Activated CD8-positive, alpha-beta memory T cell treated with anti-CD3 and anti-CD28 coated beads, Interleukin-2, amount 50 U/mL, for 24 hours (primary cell): ENCODE measurements at regions not wholly inside any gene's neighbourhood (a gene's known extent, or its start where the extent isn't known, plus 50 kb on each side); places are given as distances from the start of the nearest gene placed in this dataset.

Experiments
- DNase-seq: peaks from one replicate; pipeline ENCODE4 v3.0.0-alpha.2; 2020; ENCODE audit errors: extremely low read depth

- no peak for DNase-seq
Measured at GRCh38 chr4:181731900-181732299, 511.3 kb upstream of the TENM3 start.

GRCh38 chr4:181737744-181738143, 505.5 kb upstream of the TENM3 start:
- no peak for DNase-seq

- DNase-seq = no peak
Measured at GRCh38 chr4:181739031-181739430, 504.2 kb upstream of the TENM3 start.

GRCh38 chr4:181741513-181741912, 501.7 kb upstream of the TENM3 start:
- DNase-seq = no peak

- DNase-seq = no peak
Measured at GRCh38 chr4:181745933-181746625, 497.1 kb upstream of the TENM3 start.

- DNase-seq = no peak
Measured at GRCh38 chr4:181748581-181748980, 494.6 kb upstream of the TENM3 start.

- no peak for DNase-seq
Measured at GRCh38 chr4:181752516-181752915, 490.7 kb upstream of the TENM3 start.

- DNase-seq = no peak
Measured at GRCh38 chr4:181753207-181753606, 490.0 kb upstream of the TENM3 start.

GRCh38 chr4:181755846-181756245, 487.4 kb upstream of the TENM3 start:
- DNase-seq = no peak

- no peak for DNase-seq
Measured at GRCh38 chr4:181756451-181757095, 486.6 kb upstream of the TENM3 start.

GRCh38 chr4:181757098-181757497, 486.1 kb upstream of the TENM3 start:
- DNase-seq = no peak

GRCh38 chr4:181757910-181758660, 485.1 kb upstream of the TENM3 start:
- no peak for DNase-seq

GRCh38 chr4:181760560-181760959, 482.6 kb upstream of the TENM3 start:
- no peak for DNase-seq

GRCh38 chr4:181761156-181761555, 482.0 kb upstream of the TENM3 start:
- DNase-seq = no peak

GRCh38 chr4:181766061-181766548, 477.1 kb upstream of the TENM3 start:
- no peak for DNase-seq

GRCh38 chr4:181770971-181771370, 472.2 kb upstream of the TENM3 start:
- no peak for DNase-seq

- DNase-seq = no peak
Measured at GRCh38 chr4:181775298-181775697, 467.9 kb upstream of the TENM3 start.

- no peak for DNase-seq
Measured at GRCh38 chr4:181776264-181777054, 466.7 kb upstream of the TENM3 start.

GRCh38 chr4:181777518-181777917, 465.7 kb upstream of the TENM3 start:
- DNase-seq = no peak

GRCh38 chr4:181784881-181785280, 458.3 kb upstream of the TENM3 start:
- no peak for DNase-seq

- DNase-seq = no peak
Measured at GRCh38 chr4:181792641-181793040, 450.6 kb upstream of the TENM3 start.

GRCh38 chr4:181793096-181793495, 450.1 kb upstream of the TENM3 start:
- DNase-seq = no peak
